ENCODE measurements at regions not wholly inside any gene's neighbourhood (a gene's known extent, or its start where the extent isn't known, plus 50 kb on each side); places are given as distances from the start of the nearest gene placed in this dataset.

GRCh38 chr5:73388740-73389139, 59.8 kb downstream of the FOXD1 start:
- H3K79me2 ChIP-seq, result no peaks in the 10 kb centered on the region
- no peaks in the 10 kb centered on the region for H3K27me3 ChIP-seq
- TF ChIP-seq CTCF (IDR thresholded peaks at IDR 0.05; ENCODE audit: poor library complexity), result no peak
- H3K4me2 ChIP-seq, result no peak overlapping the region
- peaks cover 22% of the 10 kb centered on the region for H3K4me1 ChIP-seq (ENCODE audit: insufficient read depth)
- H4K20me1 ChIP-seq (ENCODE audit: insufficient read depth, poor library complexity, severe bottlenecking), result no peaks in the 10 kb centered on the region
- H3K9me2 ChIP-seq (replicated peaks; ENCODE audit: insufficient read depth), result no peaks in the 10 kb centered on the region
- no peak overlapping the region for H3K27ac ChIP-seq
- H3K9me3 ChIP-seq (ENCODE audit: low read depth), result peaks cover 11% of the 10 kb centered on the region
- no peak overlapping the region for H2AFZ ChIP-seq
- 81% methylated on average over 2 of the region's 2 CpGs for WGBS (ENCODE audit: low lambda C conversion rate, missing lambda C conversion rate)
- no peak for DNase-seq (ENCODE audit: low spot score)
- no peaks in the 10 kb centered on the region for H3K36me3 ChIP-seq (replicated peaks; ENCODE audit: insufficient read depth, low read depth)
- H3K4me3 ChIP-seq, result no peak overlapping the region

GRCh38 chr5:73388306-73388684, 60.3 kb downstream of the FOXD1 start:
- no peak overlapping the region for H2AFZ ChIP-seq
- no peaks in the 10 kb centered on the region for H3K36me3 ChIP-seq (replicated peaks; ENCODE audit: insufficient read depth, low read depth)
- no peak for TF ChIP-seq EZH2 (IDR thresholded peaks at IDR 0.05; ENCODE audit: borderline replicate concordance)
- TF ChIP-seq EZH2phosphoT487 (IDR thresholded peaks at IDR 0.05; ENCODE audit: low read depth, severe bottlenecking, unreplicated experiment), result no peak
- TF ChIP-seq CTCF (IDR thresholded peaks at IDR 0.05; ENCODE audit: poor library complexity), result no peak
- H3K4me1 ChIP-seq (ENCODE audit: insufficient read depth), result peaks cover 17% of the 10 kb centered on the region
- H3K27me3 ChIP-seq, result no peaks in the 10 kb centered on the region
- H3K4me3 ChIP-seq, result no peak overlapping the region
- no peak overlapping the region for H3K27ac ChIP-seq
- no peaks in the 10 kb centered on the region for H3K79me2 ChIP-seq
- DNase-seq (ENCODE audit: low spot score), result no peak
- no peaks in the 10 kb centered on the region for H4K20me1 ChIP-seq (ENCODE audit: insufficient read depth, poor library complexity, severe bottlenecking)
- H3K4me2 ChIP-seq, result no peak overlapping the region
- peaks cover 11% of the 10 kb centered on the region for H3K9me3 ChIP-seq (ENCODE audit: low read depth)
- 67% methylated on average over 4 of the region's 4 CpGs for WGBS (ENCODE audit: low lambda C conversion rate, missing lambda C conversion rate)
- H3K9me2 ChIP-seq (replicated peaks; ENCODE audit: insufficient read depth), result no peaks in the 10 kb centered on the region

DNA sequence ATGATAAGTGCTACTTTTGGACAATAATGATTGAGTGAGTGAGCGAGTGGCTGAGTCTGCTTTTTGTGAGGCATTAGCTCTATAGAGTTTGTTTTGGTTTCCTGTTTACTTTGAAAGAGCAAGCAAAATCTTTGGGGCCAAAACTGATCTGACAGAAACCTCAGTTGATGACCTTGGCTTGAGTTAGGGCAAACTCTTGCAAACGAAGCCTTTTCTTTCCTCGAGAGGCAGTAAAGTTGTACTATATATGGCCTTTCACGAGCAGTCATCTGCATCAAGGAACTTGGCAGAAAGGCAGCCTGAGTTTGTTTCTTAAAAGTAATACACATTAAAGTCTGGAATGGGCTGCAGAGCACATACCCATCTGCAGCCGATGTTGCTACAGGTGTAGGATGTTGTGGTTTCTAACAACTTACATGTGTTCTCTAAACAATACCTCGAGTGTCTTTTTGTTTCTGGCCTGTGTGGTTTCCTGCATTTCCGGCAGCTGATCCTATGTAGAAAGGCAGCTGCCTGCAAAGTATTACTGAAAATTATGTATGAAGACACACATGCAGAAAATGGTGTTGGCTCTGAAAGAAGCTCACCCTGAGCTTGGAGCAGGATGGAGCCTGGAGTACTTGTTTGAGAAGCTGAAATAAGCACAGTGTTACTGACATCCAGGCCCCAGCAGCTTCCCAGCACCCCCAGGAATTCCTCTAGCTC, 60.8 kb downstream of the FOXD1 start:
- Histone ChIP-seq H3K27ac (no peak overlapping the region), H3K4me3 (no peak overlapping the region), H3K4me2 (no peak overlapping the region), H3K79me2 (no peaks in the 10 kb centered on the region), H3K27me3 (no peaks in the 10 kb centered on the region), H3K4me1 (ENCODE audit: insufficient read depth) (peaks cover 13% of the 10 kb centered on the region), H3K9me3 (ENCODE audit: low read depth) (peaks cover 11% of the 10 kb centered on the region), H3K9me2 (replicated peaks; ENCODE audit: insufficient read depth) (no peaks in the 10 kb centered on the region), H2AFZ (no peak overlapping the region), H4K20me1 (ENCODE audit: insufficient read depth, poor library complexity, severe bottlenecking) (no peaks in the 10 kb centered on the region), H3K36me3 (replicated peaks; ENCODE audit: insufficient read depth, low read depth) (no peaks in the 10 kb centered on the region)
- 46% methylated on average over 7 of the region's 7 CpGs for WGBS (ENCODE audit: low lambda C conversion rate, missing lambda C conversion rate)
- no peak for TF ChIP-seq CTCF (IDR thresholded peaks at IDR 0.05; ENCODE audit: poor library complexity)
- TF ChIP-seq EZH2 (IDR thresholded peaks at IDR 0.05; ENCODE audit: borderline replicate concordance), result no peak
- no peak for TF ChIP-seq EZH2phosphoT487 (IDR thresholded peaks at IDR 0.05; ENCODE audit: low read depth, severe bottlenecking, unreplicated experiment)
- no peak for DNase-seq (ENCODE audit: low spot score)
